Eye (tissue), 1 donor: ENCODE measurements at regions not wholly inside any gene's neighbourhood (a gene's known extent, or its start where the extent isn't known, plus 50 kb on each side); places are given as distances from the start of the nearest gene placed in this dataset.

Experiments
- DNase-seq: peaks from one replicate; pipeline ENCODE4 v3.0.0-alpha.2; 2015

DNA sequence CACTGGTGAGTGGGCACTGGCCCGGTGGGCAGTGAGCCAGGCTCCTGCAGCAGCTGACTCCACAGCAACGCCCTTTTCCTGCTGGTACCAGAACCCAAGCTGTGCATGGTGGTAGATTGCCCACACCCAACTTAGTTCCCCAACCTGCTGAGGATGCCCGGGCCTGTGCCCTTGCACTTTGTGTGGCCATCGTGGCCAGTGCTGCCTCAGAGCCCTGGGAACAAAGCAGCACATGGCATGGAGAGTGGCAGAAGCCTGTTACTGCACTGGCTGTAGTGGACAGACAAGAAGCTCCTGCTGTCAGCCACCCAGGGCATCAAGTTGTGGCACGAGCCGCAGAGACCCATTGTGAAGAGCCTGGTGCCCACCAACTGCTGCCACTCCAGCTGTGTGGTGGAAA, 612.9 kb downstream of the DNAH5 start:
- DNase-seq = no peak

DNA sequence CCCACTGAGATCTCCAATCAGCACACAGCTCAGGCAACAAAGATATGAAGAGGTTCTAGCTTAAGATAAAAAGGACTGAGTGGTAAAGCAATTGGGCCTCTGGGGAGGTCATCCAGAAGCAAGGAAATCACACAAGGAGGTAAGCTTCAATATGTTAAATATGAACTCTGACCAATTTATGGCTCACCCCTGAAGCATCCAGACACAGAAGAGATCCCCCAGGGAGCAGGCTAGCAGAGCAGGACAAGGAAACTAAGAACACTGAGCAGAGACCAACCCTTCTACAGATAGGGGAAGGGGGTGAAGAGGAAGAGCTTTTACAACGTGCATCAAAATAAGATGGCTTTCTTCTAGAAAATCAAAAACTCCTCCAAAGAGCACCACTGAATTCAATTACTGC, 616.2 kb downstream of the DNAH5 start:
- no peak for DNase-seq

- DNase-seq = no peak
Observed at GRCh38 chr5:13325765-13326164, 618.7 kb downstream of the DNAH5 start.

DNA sequence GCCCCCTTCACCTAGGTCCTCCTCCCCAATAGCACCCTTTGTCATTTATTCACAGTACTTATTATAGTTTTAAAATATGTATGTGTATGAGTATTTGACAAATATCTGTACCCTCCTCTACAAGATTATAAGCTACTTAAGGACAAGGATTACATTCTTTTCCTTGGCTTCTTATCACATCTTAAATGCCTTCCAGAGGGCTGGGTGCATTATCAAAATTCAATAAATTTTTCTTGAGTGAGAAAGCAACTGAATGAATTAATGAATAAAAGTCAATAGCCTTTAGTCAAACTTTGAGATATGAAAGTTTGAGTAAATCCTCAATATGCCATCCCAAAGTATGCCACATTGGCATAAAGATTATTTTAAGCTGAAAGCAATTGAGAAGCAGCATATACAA, 621.7 kb downstream of the DNAH5 start:
- no peak for DNase-seq

DNA sequence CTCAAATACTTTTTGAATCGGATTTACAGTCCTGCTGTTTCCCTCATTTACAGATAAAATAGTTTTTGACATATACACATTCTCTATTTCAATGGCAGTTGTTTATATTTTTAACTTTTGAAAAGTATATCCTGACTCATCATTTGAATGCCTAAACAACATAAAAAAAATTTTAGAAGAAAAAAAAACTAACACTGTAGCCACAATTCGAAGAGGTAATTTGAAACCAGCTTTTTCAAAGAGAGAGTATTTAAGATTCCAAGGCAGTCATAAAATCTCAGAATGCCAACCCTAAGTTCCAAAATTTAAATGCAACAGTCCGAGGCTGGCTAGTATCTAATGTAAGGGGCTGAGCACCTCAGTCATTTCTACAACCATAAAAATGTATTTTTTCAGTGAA, 626.8 kb downstream of the DNAH5 start:
- DNase-seq = no peak

DNA sequence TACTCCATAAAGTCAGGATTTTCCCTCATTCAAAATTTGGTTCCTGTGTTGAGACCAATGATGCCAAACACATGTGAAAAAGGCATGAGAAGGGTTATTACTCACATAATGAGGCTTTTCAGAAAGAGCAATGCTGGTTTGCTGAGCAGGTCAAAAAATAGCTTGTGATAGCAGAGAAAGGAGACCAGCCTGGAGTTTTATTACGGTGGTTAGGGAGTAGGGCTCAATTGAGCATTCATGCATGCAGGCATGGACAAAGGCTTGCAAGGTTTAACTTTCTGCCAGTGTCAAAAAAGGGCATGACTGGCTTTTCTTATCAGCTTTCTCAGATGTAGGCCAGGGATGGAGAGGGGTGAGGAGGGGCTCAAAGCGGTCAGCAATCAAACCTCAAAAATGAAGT, 628.3 kb downstream of the DNAH5 start:
- DNase-seq = peak; percentile 60

GRCh38 chr5:13307480-13307879, 637.0 kb downstream of the DNAH5 start:
- no peak for DNase-seq

GRCh38 chr5:13303445-13303844, 641.0 kb downstream of the DNAH5 start:
- no peak for DNase-seq

DNA sequence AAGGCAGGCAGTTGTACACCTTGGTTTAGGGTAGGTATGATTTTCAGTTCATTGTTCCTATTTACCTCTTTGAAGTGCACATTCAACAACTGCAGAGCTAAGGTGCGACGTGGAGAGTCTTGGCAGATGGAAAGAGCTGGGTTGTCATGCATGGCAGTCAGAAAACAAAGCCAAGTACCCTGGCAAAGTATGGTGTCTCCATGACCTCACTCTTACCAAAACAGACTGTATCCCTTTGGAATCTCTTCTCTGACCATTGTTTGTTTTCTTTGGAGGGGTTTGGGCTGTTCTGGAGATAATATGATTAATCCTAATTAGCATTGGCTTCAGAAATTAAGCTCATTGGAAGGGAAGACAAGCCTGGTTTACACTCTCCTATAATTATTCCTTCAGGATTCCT, 665.7 kb downstream of the DNAH5 start:
- DNase-seq = no peak

DNA sequence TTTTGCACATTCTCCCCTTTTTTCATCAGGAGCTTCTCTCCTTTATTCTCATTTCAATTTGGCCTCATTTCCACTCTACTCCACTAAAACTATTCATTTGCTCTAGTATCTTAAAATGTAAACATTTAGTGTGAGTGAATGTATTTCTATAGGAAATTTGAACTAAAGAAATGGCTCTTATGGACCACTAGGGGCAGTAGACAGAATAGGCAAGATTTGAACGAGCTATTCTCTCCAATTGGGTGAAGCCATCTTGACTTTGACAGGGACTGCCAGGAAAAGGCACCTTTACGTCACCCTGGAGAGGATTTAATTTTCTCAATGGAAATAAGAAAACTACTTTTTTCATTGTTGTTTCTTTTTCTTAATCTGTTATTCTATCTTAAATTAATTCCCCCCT, 666.3 kb downstream of the DNAH5 start:
- no peak for DNase-seq

DNA sequence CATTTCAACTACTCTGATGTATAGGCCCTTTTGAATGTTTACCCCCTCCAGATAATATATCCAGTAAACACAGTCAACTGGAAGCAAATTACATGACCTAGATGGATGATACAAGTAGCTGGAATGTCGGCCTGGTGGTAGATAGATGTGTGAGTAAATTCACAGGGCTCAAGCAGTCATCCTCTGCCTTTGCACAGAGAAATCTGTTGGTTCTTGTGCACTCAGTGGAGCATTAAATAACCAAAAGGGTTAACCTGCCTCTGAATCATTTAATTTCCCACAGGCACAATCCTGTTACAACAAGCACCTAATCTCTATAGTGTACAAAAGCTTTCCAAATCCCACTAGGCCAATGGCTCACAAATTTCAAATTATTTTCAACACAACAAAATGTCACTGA, 668.3 kb downstream of the DNAH5 start:
- DNase-seq = peak; percentile 23

DNA sequence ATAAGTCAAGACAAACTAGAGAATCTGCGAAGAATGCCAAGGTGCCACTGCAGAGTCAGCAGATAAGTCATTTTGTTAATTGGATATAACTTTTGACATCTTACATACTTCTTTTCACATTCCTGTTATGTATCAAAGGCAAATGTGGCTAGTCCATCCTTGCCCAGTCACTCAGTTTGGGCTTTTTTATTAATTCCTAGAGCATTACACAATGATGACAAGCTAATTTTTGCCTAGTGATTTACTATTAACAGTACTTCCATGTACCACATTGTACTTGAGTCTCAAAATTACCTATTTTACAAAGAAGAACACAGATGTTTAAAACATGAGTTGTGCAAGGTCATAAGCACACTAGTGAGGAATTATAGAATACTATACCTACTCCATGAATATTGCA, 680.8 kb downstream of the DNAH5 start:
- DNase-seq = no peak

GRCh38 chr5:13253111-13253510, 691.4 kb downstream of the DNAH5 start:
- no peak for DNase-seq

DNA sequence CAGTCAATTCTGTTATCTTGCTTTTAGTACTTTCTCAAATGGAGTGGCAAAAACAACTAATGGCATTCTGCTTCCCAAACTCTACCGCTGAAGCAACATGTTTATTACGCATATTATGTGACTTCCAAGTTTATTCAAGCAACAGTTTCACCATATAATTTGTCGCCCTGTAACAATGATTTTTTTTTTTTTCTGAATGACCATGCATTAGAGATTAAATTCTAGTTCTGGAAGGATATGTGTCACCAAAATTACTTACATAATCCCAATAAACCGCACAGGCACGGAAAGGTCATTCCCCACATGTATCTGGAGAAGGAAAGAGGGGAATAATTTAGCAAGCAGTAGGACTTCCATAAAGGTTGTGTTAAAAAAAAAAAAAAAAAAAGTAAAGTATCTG, 691.8 kb downstream of the DNAH5 start:
- DNase-seq = no peak

DNA sequence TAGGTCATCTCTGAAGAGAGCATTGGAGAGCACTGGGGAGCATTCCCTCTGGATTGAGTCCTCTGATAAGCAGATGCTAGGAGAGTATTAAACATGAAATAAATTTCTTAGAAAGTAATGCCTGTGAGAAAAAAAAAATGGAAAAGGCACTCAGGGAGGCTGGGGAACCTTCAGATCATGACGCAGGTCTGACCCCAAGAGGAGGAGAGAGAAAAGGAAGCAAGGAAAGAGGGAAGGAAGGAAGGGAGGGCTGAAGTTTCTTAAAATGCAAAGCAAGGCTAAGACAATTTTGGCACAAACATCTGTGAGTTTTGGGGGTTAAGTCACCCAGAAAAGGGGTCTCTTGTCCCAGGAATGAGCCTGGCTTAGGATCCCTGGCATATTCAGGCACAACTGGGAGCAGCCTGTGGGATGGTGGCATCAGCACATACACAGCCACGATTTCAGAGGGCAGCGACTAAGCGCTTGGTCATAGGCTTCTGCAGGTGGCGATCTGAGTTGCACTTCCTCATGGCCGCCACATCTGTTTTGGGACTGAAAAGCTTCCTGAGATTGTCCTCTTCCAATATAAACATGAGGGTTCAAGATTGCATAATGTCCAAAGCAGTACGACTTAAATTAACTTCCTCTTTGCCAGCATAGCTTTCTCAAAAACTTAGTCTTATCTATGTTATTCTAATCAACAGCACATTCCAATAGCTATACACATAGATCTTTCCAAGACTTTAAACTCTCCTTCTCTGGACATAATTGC, 692.7 kb downstream of the DNAH5 start:
- DNase-seq = peak; percentile 15

GRCh38 chr5:13250464-13251291, 693.8 kb downstream of the DNAH5 start:
- no peak for DNase-seq

- DNase-seq = no peak
Observed at GRCh38 chr5:13249854-13250253, 694.6 kb downstream of the DNAH5 start.

DNA sequence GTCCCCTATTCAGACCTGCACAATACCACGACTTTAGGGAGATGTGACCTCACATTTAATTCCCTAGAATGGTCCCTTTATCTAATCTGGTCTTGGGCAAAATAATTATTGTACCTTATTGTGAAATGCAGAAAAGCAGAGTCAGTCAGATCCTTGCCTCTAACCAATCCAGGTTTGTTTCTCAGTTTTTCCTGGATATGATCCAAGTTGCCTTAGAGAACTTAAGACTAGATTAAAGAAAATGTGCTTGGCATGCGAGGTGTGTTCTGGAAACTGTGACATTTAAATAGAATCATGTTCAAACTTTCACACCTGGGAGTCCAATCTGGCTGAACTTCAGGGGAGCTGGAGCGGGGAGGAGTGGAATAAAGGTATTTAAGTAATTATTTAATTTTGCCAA, 696.2 kb downstream of the DNAH5 start:
- DNase-seq = peak; percentile 12

DNA sequence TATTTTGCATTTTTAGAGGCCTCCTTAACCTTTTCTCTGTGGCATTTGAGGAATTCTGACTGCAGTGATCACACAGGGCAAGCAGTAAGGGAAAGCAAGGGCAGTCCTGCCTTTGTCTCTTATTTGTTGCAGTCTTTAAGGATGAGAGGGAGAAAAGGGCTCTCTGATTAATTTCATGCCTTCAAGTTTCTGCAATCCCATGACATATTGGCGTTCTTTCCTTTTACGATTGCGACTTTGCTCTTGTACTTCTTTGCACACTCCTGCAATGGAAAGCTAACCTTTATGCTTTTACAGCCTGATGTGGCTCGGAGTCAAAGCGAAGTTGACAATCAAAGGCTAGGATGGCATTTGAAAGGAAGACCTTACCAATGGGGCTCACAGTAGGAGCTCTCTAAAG, 698.4 kb downstream of the DNAH5 start:
- no peak for DNase-seq

- DNase-seq = no peak
Observed at GRCh38 chr5:13244151-13244550, 700.3 kb downstream of the DNAH5 start.

DNA sequence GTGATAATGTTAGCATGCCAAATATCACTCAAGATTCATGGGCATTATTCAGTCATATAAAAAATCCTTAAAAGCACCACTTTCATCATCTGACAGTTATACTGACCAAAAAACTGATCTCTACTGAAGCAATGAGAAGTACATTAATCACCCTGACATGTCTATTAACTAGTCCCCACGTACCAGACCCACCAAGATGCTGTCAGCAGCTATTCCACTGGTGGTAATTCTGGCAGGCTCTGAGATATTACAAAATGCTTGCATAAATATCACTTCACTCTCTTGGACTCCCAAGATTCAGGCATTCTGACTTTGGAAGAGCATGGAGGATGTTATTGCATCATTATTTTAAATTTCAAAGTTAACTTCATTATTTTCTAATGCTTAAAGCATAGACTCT, 717.0 kb downstream of the DNAH5 start:
- no peak for DNase-seq

DNA sequence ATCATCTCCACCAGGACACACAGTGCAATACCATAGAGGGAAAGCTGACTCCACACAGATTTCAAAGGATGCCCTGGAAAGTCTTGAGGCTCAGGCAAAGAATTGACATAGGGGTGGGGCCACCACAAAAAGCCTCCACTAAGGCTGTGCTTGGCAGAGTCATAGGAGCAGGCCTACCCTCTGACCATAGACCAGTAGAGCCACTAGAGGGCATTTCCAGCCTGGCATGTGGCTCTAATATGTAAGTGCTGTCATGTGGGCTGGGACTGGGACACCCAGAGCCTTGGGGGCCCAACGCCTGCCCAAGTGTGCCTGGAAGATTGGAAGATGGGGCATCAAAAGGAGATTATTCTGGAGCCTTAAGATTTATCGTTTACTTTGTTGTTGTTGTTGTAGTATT, 726.0 kb downstream of the DNAH5 start:
- no peak for DNase-seq

GRCh38 chr5:13217636-13218035, 726.9 kb downstream of the DNAH5 start:
- no peak for DNase-seq

GRCh38 chr5:13215806-13216205, 728.7 kb downstream of the DNAH5 start:
- no peak for DNase-seq

DNA sequence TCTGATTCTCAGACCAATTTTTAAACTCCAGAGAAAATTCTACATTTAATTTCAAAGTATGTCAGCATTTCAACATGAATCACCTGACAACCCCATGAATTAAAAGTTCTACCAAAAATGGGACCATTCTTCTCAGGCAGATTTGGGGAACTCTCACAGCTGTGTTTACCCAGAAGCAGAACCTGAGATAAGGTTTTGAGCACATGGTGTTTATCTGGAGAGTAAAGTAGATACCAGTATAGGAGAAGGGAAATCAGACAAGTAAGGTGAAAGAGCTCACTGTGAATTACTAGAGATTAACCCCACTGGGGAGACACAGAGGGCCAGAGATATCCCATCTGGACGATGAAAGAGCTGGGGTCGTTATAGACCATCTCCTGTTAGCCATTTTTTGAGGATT, 729.1 kb downstream of the DNAH5 start:
- no peak for DNase-seq
